Left ventricle myocardium superior (tissue), 1 donor: ENCODE measurements at regions not wholly inside any gene's neighbourhood (a gene's known extent, or its start where the extent isn't known, plus 50 kb on each side); places are given as distances from the start of the nearest gene placed in this dataset.

Experiments used
- ATAC-seq: fragments of 200-7000 bp; cut with Tn5 transposase; one replicate; pipeline ENCODE4 v1.9.1; 2020; ENCODE audit warnings: mild to moderate bottlenecking, moderate library complexity
- DNase-seq: peaks from one replicate; pipeline ENCODE4 v3.0.0-alpha.2; 2020
- intact Hi-C: fragments of 100-400 bp; cut with micrococcal nuclease; formaldehyde crosslinking; loops from one replicate; pipeline ENCODE4 v1.11.0; 2022
- donor health status: DM: no; HTN: yes; CAD: no; lungs with severe emphysema.

GRCh38 chr3:21158861-21159542, 592.0 kb downstream of the ZNF385D start:
- no peak for DNase-seq
- no peak for ATAC-seq
- intact Hi-C loops = no loop called here

- intact Hi-C loops = no loop called here
- DNase-seq (no peak), ATAC-seq (no peak)
These were observed 596.1 kb downstream of the ZNF385D start for GRCh38 chr3:21154911-21155310.

- intact Hi-C loops = no loop called here
These were observed 598.5 kb downstream of the ZNF385D start for GRCh38 chr3:21152555-21152954.

GRCh38 chr3:21142949-21143348, 608.1 kb downstream of the ZNF385D start:
- no peak for ATAC-seq
- intact Hi-C loops = no loop called here

More at GRCh38 chr3:21152555-21152954, 598.5 kb downstream of the ZNF385D start:
- DNase-seq (no peak), ATAC-seq (no peak)

GRCh38 chr3:21142031-21142430, 609.0 kb downstream of the ZNF385D start:
- DNase-seq (no peak), ATAC-seq (no peak)
- intact Hi-C loops = no loop called here

More at GRCh38 chr3:21142949-21143348, 608.1 kb downstream of the ZNF385D start:
- DNase-seq = no peak

GRCh38 chr3:21140785-21141184, 610.2 kb downstream of the ZNF385D start:
- DNase-seq = no peak
- no peak for ATAC-seq
- intact Hi-C loops = no loop called here

- intact Hi-C loops = no loop called here
- ATAC-seq (no peak), DNase-seq (no peak)
These were observed 612.9 kb downstream of the ZNF385D start for GRCh38 chr3:21138085-21138484.

GRCh38 chr3:21132896-21133295, 618.1 kb downstream of the ZNF385D start:
- DNase-seq = no peak
- ATAC-seq = no peak
- intact Hi-C loops = no loop called here

- DNase-seq (no peak), ATAC-seq (no peak)
- intact Hi-C loops = no loop called here
These were observed 630.2 kb downstream of the ZNF385D start for GRCh38 chr3:21120826-21121225.

GRCh38 chr3:21117370-21117769, 633.6 kb downstream of the ZNF385D start:
- intact Hi-C loops = no loop called here
- ATAC-seq (no peak), DNase-seq (no peak)

- intact Hi-C loops = no loop called here
- no peak for ATAC-seq
- DNase-seq = no peak
These were observed 642.0 kb downstream of the ZNF385D start for GRCh38 chr3:21109056-21109455.

- no peak for ATAC-seq
- intact Hi-C loops = no loop called here
These were observed 645.2 kb downstream of the ZNF385D start for GRCh38 chr3:21105784-21106183.

GRCh38 chr3:21100656-21101359, 650.2 kb downstream of the ZNF385D start:
- DNase-seq (no peak), ATAC-seq (no peak)
- intact Hi-C loops = no loop called here

More at GRCh38 chr3:21105784-21106183, 645.2 kb downstream of the ZNF385D start:
- DNase-seq = no peak

- intact Hi-C loops = no loop called here
- ATAC-seq (no peak), DNase-seq (no peak)
These were observed 656.3 kb downstream of the ZNF385D start for GRCh38 chr3:21094686-21095085.

- ATAC-seq = no peak
- intact Hi-C loops = no loop called here
- no peak for DNase-seq
These were observed 677.4 kb downstream of the ZNF385D start for GRCh38 chr3:21073561-21073960.

- DNase-seq (no peak), ATAC-seq (no peak)
- intact Hi-C loops = no loop called here
These were observed 683.8 kb downstream of the ZNF385D start for GRCh38 chr3:21067031-21067813.

GRCh38 chr3:21062831-21063294, 688.1 kb downstream of the ZNF385D start:
- peak; percentile 77 for ATAC-seq

GRCh38 chr3:21059404-21059803, 691.6 kb downstream of the ZNF385D start:
- intact Hi-C loops = no loop called here
- ATAC-seq (peak; percentile 28), DNase-seq (no peak)

More at GRCh38 chr3:21062831-21063294, 688.1 kb downstream of the ZNF385D start:
- intact Hi-C loops = no loop called here
- no peak for DNase-seq

- intact Hi-C loops = no loop called here
- ATAC-seq (no peak), DNase-seq (no peak)
These were observed 694.7 kb downstream of the ZNF385D start for GRCh38 chr3:21056293-21056692.

GRCh38 chr3:21055015-21055414, 696.0 kb downstream of the ZNF385D start:
- ATAC-seq (peak; percentile 97), DNase-seq (no peak)
- intact Hi-C loops = no loop called here
